D721Med (cell line): ENCODE measurements at regions not wholly inside any gene's neighbourhood (a gene's known extent, or its start where the extent isn't known, plus 50 kb on each side); places are given as distances from the start of the nearest gene placed in this dataset.

Source experiments
- DNase-seq: peaks from one replicate; pipeline ENCODE4 v3.0.0; 2011; ENCODE audit warnings: low spot score; ENCODE audit not compliant: insufficient read length
- FAIRE-seq: peaks from 2 replicates; lab custom pipeline; 2011; peaks lifted over from hg19 to GRCh38; lab: Jason Lieb, UNC
- TF ChIP-seq, protein P1 (sequence below): IDR thresholded peaks from 2 replicates; pipeline ENCODE4 v1.5.1; 2012; ENCODE audit warnings: mild to moderate bottlenecking, control low read depth; ENCODE audit not compliant: insufficient read depth; ENCODE audit errors: missing control alignments

DNA sequence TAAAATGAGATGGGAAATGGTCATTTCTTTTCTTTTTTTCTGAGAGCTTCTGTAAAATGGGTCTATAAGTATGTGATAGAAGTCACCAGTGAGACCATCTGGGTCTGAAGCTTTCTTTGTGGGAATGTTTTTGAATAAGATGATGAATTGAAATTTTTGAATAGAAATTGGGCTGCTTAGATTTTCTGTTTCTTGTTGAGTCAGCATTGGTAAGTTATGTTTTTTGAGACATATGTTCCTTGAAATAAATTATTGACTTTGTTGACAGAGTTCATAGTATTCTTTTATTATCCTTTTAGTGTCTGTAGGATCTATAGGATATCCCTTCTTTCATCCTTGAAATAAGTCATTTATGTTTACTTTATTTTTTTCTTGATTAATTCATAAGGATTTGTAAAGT is 208.1 kb downstream of the OPA1 start:
- no peak for DNase-seq
- TF ChIP-seq, protein P1, sequence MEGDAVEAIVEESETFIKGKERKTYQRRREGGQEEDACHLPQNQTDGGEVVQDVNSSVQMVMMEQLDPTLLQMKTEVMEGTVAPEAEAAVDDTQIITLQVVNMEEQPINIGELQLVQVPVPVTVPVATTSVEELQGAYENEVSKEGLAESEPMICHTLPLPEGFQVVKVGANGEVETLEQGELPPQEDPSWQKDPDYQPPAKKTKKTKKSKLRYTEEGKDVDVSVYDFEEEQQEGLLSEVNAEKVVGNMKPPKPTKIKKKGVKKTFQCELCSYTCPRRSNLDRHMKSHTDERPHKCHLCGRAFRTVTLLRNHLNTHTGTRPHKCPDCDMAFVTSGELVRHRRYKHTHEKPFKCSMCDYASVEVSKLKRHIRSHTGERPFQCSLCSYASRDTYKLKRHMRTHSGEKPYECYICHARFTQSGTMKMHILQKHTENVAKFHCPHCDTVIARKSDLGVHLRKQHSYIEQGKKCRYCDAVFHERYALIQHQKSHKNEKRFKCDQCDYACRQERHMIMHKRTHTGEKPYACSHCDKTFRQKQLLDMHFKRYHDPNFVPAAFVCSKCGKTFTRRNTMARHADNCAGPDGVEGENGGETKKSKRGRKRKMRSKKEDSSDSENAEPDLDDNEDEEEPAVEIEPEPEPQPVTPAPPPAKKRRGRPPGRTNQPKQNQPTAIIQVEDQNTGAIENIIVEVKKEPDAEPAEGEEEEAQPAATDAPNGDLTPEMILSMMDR, result no peak
- FAIRE-seq, result no peak

DNA sequence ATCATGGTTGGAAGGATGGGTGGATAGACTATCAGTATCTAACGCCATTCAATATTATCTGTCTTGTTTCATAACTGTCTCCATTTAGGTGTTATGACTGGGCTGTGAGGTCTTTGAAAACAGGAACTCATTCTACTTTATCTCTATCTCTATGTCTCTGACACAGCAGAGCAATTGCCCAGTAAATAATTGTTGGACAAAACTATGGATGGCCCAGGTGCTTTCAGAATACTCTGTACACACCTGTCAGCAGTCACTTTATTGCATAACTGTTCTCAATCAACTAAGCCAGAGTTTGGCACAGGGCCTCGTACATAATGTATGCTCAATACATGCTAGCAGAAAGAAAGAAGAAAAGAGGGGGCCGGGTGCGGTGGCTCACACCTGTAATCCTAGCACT is 210.3 kb downstream of the OPA1 start:
- TF ChIP-seq, protein P1, result no peak
- DNase-seq (no peak), FAIRE-seq (no peak)

DNA sequence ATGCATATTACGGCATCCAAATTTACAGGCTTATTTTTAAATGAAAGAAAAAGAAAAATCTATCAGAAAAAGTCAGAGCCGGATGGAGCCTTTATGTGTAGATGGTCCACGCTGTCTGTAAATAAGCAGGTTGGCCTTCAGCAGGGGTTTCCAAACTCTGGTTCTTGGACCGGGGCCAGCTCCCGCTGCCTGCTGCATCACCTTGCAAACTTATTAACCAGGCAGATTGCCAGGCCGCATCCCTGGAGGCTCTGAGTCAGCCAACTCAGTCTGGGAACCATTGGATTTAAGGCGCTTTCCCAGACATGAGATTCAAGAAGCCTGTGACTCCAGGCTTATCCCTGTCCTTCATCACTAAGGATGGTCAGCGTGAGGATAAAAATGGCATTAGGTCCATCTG is 212.4 kb downstream of the OPA1 start:
- DNase-seq (no peak), FAIRE-seq (no peak)
- TF ChIP-seq, protein P1, result no peak

DNA sequence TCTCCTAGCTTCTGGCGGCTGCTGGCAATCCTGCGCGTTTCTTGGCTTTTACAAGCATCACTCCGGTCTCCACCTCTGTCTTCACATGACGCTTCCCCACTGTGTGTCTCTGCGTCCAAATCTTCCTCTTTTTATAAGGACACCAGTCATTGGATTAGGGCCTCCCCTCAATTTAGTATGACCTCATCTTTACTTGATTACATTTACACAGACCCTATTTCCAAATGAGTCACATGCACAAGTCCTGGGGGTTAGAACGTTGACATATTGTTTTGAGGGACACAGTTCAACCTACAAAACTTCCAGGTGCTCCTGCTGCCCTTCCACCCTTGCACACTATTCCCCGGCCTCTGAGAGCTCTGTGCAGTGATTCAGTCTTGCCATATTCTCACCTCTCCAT is 215.3 kb downstream of the OPA1 start:
- TF ChIP-seq, protein P1, result no peak
- no peak for FAIRE-seq
- DNase-seq, result no peak

DNA sequence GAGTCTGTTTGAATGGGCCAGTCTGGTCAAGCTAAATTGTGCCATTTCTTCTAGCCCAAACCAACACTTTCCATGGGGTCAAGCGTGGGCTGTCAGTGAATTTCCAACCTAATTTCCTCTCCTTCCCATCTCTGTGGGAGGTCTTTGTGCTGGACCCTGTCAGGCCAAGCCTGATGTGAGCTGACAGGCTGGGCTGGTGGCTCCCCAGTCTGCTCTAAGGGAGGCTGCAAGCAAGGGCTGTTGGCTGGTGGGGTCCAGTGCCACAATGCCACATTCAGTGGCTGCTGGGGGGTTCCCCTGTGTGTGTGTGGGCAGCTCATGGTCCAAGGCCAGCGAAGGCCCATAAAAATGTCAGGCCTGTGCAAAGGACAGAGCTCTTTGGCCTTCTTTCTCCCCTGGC is 216.1 kb downstream of the OPA1 start:
- TF ChIP-seq, protein P1, result no peak
- DNase-seq, result no peak
- FAIRE-seq, result no peak

DNA sequence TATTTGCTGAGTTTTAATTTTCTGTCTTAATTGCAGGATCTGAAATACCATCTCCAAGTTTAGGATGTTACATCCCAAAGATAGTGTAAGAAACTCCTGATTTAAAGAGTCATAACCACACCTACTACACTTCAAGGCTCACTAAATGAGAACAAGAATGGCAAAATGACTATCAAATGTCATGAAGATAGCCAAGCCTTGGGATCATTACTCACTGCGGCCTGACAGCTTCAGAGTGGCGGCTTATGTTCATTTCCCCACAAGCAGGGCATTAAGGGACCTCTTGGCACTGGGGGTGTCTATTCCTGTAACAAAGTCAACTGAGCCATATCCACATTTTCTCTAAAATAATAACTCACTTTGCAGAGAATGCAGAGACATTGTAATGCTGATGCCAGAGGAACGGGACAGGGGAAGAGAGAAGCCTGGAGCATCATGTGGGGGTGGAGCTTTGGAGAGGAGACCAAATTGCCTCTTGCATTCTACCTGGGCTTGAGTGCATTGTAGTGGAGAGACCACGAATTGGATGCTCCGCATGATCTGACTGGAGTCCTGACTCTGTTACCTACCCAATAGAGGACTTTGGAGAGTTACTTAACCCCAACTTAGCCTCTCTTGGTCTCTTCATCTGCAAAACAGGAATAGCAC is 219.2 kb downstream of the OPA1 start:
- DNase-seq (no peak), FAIRE-seq (no peak)
- TF ChIP-seq, protein P1, result no peak

DNA sequence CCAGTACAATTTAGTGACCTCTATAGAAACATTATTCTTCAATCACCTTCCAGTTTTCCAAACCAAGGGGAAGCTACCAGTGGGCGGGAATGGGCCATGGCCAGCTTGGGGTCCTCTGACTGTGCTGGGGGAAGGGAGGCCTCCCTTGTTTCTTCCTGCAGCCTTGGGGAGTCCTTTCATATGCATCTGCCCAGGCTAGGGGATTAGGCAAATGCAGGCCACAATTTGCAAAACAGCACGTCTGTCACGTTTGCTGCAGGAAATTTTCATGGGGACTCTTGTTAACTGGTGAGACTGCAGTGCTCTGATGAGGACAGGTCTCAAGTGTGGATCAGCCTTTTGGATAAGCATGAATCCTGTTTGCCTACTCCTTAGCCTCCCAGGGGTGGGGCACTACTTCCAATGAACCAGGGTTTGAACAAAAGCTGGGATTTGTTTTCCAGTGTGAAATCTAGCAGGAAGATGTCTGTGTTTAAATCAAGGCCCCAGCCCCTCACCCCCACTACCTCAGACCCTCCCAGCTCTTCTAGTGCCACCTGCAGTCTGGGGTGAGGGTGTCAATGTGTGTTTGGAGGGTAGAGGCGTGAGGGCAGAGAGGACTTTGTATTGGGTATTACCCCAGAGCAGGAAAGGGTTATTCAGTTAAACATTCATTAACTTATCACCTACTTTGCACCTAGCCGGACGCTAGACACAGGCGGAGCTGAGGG is 219.9 kb downstream of the OPA1 start:
- FAIRE-seq (no peak), DNase-seq (no peak)
- TF ChIP-seq, protein P1, result no peak
